Hepatocyte (in vitro differentiated cells): ENCODE measurements at regions not wholly inside any gene's neighbourhood (a gene's known extent, or its start where the extent isn't known, plus 50 kb on each side); places are given as distances from the start of the nearest gene placed in this dataset.

Experiments
- DNase-seq: peaks from one replicate; pipeline ENCODE4 v3.0.0-alpha.2; 2016; ENCODE audit warnings: low spot score
- H2AFZ ChIP-seq: fragments of 200-600 bp; sonication (generic); 2 replicates; pipeline ENCODE4 v1.6.0; 2016; ENCODE audit warnings: antibody characterized with exemption, mild to moderate bottlenecking
- H3K27ac ChIP-seq: fragments of 200-600 bp; sonication (generic); 2 replicates; pipeline ENCODE4 v1.5.1; 2016; ENCODE audit warnings: mild to moderate bottlenecking
- H3K27me3 ChIP-seq: fragments of 200-600 bp; sonication (generic); 2 replicates; pipeline ENCODE4 v1.6.1; 2016
- H3K36me3 ChIP-seq: fragments of 200-600 bp; sonication (generic); replicated peaks from 2 replicates; pipeline ENCODE4 v1.5.1; 2016; ENCODE audit warnings: low read depth; ENCODE audit not compliant: insufficient read depth
- H3K4me1 ChIP-seq: fragments of 200-600 bp; sonication (generic); 2 replicates; pipeline ENCODE4 v1.5.1; 2016; ENCODE audit warnings: mild to moderate bottlenecking, moderate library complexity; ENCODE audit not compliant: insufficient read depth
- H3K4me2 ChIP-seq: fragments of 200-600 bp; sonication (generic); 2 replicates; pipeline ENCODE4 v1.6.0; 2016
- H3K4me3 ChIP-seq: fragments of 200-600 bp; sonication (generic); 2 replicates; pipeline ENCODE4 v1.5.1; 2016; ENCODE audit warnings: mild to moderate bottlenecking
- H3K79me2 ChIP-seq: fragments of 200-600 bp; sonication (generic); 2 replicates; pipeline ENCODE4 v1.6.0; 2017; ENCODE audit warnings: mild to moderate bottlenecking
- H3K9me2 ChIP-seq: fragments of 200-600 bp; sonication (generic); replicated peaks from 2 replicates; pipeline ENCODE4 v1.6.0; 2017; ENCODE audit warnings: mild to moderate bottlenecking; ENCODE audit not compliant: insufficient read depth
- H3K9me3 ChIP-seq: fragments of 200-600 bp; sonication (generic); 2 replicates; pipeline ENCODE4 v1.5.1; 2016; ENCODE audit warnings: low read depth, mild to moderate bottlenecking
- H4K20me1 ChIP-seq: fragments of 200-600 bp; sonication (generic); 2 replicates; pipeline ENCODE4 v1.6.0; 2016; ENCODE audit warnings: mild to moderate bottlenecking; ENCODE audit not compliant: insufficient read depth, poor library complexity, severe bottlenecking
- EZH2 ChIP-seq: fragments of 200-600 bp; sonication (generic); IDR thresholded peaks from 2 replicates; pipeline ENCODE4 v1.6.1; 2016; ENCODE audit warnings: antibody characterized with exemption, mild to moderate bottlenecking, borderline replicate concordance
- EZH2phosphoT487 ChIP-seq: fragments of 200-600 bp; sonication (generic); IDR thresholded peaks from one replicate; pipeline ENCODE4 v1.6.1; 2018; ENCODE audit warnings: antibody characterized with exemption, mild to moderate bottlenecking, low read depth, moderate library complexity; ENCODE audit not compliant: unreplicated experiment, severe bottlenecking
- WGBS: methylation state at CpG from one replicate; pipeline ENCODE4 v1.1.6; 2016; ENCODE audit warnings: low lambda C conversion rate; ENCODE audit errors: missing lambda C conversion rate; 5-methylcytosine and 5-hydroxymethylcytosine counted together
- TF ChIP-seq, protein P1 (sequence below): fragments of 200-600 bp; sonication (generic); IDR thresholded peaks from 2 replicates; pipeline ENCODE4 v1.5.1; 2016; ENCODE audit warnings: antibody characterized with exemption, mild to moderate bottlenecking; ENCODE audit not compliant: poor library complexity

DNA sequence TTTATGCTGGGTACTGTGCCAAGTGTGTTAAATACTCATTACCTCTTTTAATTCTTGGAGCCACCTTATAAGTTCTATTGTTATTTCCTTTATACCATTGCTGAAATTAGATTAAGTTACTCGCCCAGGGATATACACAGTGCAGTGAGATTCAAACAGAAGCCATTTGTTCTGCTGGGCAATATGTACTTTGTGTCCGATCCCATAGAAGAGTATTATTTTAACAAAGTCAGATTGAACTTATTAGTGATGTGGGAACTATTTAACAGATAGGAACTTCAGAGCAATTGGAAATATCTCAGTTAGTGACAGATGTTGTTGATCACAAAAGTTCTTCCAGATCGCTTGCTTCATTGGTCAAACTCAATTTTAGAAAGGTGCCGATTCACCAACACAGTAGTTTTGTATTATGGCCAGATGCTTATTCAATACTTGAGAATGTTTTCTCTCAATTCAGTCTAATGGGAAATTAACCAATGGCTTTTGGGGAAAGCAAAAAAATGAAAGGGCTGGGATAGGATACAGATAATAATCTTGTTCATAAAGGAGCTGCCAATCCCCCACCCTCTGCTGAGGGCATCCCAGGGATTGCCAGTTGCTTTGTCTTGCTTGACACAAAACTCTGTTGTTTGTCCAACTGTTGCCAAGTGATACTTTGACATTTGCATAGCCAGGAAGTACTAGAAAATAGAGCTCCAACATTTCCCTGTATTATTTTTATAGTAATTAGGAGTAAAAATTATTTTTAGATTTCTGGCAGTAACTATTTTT lies 94.8 kb upstream of the SEMA6A start:
- Histone ChIP-seq H3K4me2 (no peak overlapping the region), H3K9me3 (no peaks in the 10 kb centered on the region), H3K4me3 (no peak overlapping the region), H3K79me2 (no peaks in the 10 kb centered on the region), H3K27me3 (no peaks in the 10 kb centered on the region), H2AFZ (no peak overlapping the region), H4K20me1 (no peaks in the 10 kb centered on the region), H3K4me1 (no peaks in the 10 kb centered on the region), H3K9me2 (no peaks in the 10 kb centered on the region), H3K36me3 (no peaks in the 10 kb centered on the region), H3K27ac (no peak overlapping the region)
- DNase-seq: no peak
- no peak for TF ChIP-seq EZH2
- TF ChIP-seq EZH2phosphoT487: no peak
- TF ChIP-seq, protein P1, sequence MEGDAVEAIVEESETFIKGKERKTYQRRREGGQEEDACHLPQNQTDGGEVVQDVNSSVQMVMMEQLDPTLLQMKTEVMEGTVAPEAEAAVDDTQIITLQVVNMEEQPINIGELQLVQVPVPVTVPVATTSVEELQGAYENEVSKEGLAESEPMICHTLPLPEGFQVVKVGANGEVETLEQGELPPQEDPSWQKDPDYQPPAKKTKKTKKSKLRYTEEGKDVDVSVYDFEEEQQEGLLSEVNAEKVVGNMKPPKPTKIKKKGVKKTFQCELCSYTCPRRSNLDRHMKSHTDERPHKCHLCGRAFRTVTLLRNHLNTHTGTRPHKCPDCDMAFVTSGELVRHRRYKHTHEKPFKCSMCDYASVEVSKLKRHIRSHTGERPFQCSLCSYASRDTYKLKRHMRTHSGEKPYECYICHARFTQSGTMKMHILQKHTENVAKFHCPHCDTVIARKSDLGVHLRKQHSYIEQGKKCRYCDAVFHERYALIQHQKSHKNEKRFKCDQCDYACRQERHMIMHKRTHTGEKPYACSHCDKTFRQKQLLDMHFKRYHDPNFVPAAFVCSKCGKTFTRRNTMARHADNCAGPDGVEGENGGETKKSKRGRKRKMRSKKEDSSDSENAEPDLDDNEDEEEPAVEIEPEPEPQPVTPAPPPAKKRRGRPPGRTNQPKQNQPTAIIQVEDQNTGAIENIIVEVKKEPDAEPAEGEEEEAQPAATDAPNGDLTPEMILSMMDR: no peak
- 95% methylated on average over 4 of the region's 4 CpGs for WGBS

DNA sequence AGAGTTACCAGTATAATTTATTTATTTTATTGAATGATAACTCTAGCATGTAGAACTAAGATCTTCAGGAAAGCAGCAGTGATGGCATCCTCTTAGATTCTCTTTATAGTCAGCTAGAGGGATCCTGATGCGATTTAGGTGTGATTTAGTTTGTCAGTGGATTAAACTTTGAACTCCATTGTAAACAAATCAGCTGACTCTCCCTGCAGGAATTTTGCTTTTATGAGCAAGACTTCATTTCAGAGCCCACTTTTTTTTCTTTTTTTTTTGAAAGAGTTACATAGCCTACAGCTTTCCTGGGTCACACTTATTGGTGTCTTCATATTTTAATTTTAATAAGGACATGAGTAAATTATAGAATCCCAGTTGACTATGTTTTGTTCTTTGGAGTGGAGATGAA lies 93.8 kb upstream of the SEMA6A start:
- H3K79me2 ChIP-seq: no peaks in the 10 kb centered on the region
- no peak for DNase-seq
- WGBS: 33% methylated on average over 1 of the region's 1 CpG

DNA sequence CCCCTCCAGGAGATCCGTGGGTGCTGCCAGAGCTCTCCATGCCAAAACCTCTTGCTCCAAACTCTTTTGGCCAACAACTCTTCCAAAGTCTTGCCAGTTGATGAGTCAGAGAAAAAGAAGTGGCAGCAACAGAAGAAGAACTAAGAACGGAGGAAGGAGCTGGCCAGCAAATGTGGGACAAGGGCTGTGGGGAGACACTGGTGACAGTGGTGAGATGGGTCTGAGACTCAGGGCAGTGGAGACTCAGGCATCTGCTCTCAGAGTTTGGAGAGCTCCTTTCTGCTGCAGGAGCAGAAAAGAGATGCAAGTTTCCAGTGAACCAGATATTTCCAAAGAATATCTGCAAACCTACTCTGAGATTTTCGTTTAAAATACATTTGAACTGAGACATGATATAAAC lies 92.3 kb upstream of the SEMA6A start:
- Histone ChIP-seq H3K4me3 (no peak overlapping the region), H3K79me2 (no peaks in the 10 kb centered on the region), H3K4me1 (no peaks in the 10 kb centered on the region), H3K36me3 (no peaks in the 10 kb centered on the region), H3K9me3 (no peaks in the 10 kb centered on the region), H3K27ac (no peak overlapping the region), H3K9me2 (no peaks in the 10 kb centered on the region), H3K27me3 (no peaks in the 10 kb centered on the region), H2AFZ (no peak overlapping the region), H4K20me1 (no peaks in the 10 kb centered on the region), H3K4me2 (no peak overlapping the region)
- TF ChIP-seq EZH2phosphoT487: no peak
- TF ChIP-seq EZH2: no peak
- TF ChIP-seq, protein P1: no peak
- 77% methylated on average over 3 of the region's 3 CpGs for WGBS
- DNase-seq: no peak

More for the DNA sequence above, 93.8 kb upstream of the SEMA6A start:
- Histone ChIP-seq H3K4me3 (no peak overlapping the region), H4K20me1 (no peaks in the 10 kb centered on the region), H3K4me2 (no peak overlapping the region), H3K4me1 (no peaks in the 10 kb centered on the region), H3K36me3 (no peaks in the 10 kb centered on the region), H3K27me3 (no peaks in the 10 kb centered on the region), H3K9me3 (no peaks in the 10 kb centered on the region), H3K9me2 (no peaks in the 10 kb centered on the region), H2AFZ (no peak overlapping the region), H3K27ac (no peak overlapping the region)
- TF ChIP-seq EZH2 (no peak), EZH2phosphoT487 (no peak)
- TF ChIP-seq, protein P1: no peak
